Peyer's patch (tissue), 4 donors: ENCODE measurements at regions not wholly inside any gene's neighbourhood (a gene's known extent, or its start where the extent isn't known, plus 50 kb on each side); places are given as distances from the start of the nearest gene placed in this dataset.

Experiments used
- POLR2A ChIP-seq, 2 donors: fragments of 450-650 bp; IDR thresholded peaks; one replicate each; pipeline ENCODE4 v1.5.1; 2017; ENCODE audit warnings: antibody characterized with exemption in 2 of 2, mild to moderate bottlenecking in 2 of 2, moderate library complexity in 2 of 2
- TF ChIP-seq, protein P1 (sequence below), 6 experiments: fragments of 450-650 bp in 4 of 6; fragments of 200-600 bp in 2 of 6; sonication (generic) in 1 of 6; IDR thresholded peaks; one replicate each; pipeline ENCODE4 v1.5.1; 2017 to 2019; ENCODE audit warnings: antibody characterized with exemption in 6 of 6, mild to moderate bottlenecking in 3 of 6, moderate library complexity in 1 of 6

DNA sequence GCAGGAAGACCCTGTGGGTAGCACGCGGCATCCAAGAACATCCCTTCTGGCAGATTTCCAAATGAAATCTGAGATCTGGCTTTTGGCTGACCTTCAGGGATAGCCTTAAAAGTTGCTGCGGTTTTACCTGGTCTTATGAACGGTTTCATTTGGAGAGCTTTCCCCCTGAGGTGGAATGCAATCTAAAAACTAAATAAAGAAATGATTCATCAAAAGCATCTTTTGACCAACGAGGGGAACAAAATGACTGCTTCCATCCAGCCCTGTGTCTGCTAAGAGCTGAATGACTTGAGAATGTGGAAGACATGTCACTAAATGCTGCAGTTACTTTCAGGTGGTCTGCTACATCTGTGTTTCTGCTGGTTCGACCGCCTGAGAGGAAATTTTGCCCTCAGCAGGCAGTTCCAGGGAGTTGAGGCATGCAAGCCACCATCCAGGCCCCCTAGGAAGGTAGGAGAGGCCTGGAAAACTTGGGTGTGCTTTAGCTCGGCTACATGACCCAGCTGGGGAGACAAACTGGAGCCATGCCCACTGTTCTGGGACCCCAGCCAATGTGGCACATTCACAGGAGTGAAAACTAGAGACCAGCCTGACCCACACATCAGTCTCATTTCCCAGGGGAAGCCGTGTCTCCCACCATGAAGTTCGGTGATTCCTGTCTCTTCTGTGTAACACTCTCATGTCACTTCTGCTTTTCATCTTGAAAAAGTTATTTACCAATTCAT lies 175.1 kb upstream of the KL start:
- TF ChIP-seq, protein P1, sequence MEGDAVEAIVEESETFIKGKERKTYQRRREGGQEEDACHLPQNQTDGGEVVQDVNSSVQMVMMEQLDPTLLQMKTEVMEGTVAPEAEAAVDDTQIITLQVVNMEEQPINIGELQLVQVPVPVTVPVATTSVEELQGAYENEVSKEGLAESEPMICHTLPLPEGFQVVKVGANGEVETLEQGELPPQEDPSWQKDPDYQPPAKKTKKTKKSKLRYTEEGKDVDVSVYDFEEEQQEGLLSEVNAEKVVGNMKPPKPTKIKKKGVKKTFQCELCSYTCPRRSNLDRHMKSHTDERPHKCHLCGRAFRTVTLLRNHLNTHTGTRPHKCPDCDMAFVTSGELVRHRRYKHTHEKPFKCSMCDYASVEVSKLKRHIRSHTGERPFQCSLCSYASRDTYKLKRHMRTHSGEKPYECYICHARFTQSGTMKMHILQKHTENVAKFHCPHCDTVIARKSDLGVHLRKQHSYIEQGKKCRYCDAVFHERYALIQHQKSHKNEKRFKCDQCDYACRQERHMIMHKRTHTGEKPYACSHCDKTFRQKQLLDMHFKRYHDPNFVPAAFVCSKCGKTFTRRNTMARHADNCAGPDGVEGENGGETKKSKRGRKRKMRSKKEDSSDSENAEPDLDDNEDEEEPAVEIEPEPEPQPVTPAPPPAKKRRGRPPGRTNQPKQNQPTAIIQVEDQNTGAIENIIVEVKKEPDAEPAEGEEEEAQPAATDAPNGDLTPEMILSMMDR (IDR thresholded peaks at IDR 0.05): no peak
- no peak for TF ChIP-seq POLR2A (IDR thresholded peaks at IDR 0.05)
